DND-41 (cell line): ENCODE measurements at regions not wholly inside any gene's neighbourhood (a gene's known extent, or its start where the extent isn't known, plus 50 kb on each side); places are given as distances from the start of the nearest gene placed in this dataset.

Experiments used
- ATAC-seq: fragments of 200-7000 bp; cut with Tn5 transposase; 3 replicates; pipeline ENCODE4 v1.9.1; 2021; ENCODE audit warnings: low read depth; ENCODE audit not compliant: insufficient read depth
- DNase-seq: peaks from one replicate; pipeline ENCODE4 v3.0.0-alpha.2; 2020
- H2AFZ ChIP-seq: 2 replicates; pipeline ENCODE4 v1.6.0; 2012; ENCODE audit warnings: low read depth, low read length
- H3K27ac ChIP-seq: 2 replicates; pipeline ENCODE4 v1.5.1; 2012; ENCODE audit warnings: low read length, inconsistent platforms
- H3K27me3 ChIP-seq: fragments of 200-600 bp; sonication (generic); 2 replicates; pipeline ENCODE4 v1.6.0; 2012; ENCODE audit warnings: low read length, mild to moderate bottlenecking, inconsistent platforms; ENCODE audit not compliant: insufficient read depth, poor library complexity
- H3K36me3 ChIP-seq: 2 replicates; pipeline ENCODE4 v1.5.1; 2012; ENCODE audit warnings: low read length, inconsistent platforms; ENCODE audit not compliant: insufficient read depth
- H3K4me1 ChIP-seq: 2 replicates; pipeline ENCODE4 v1.5.1; 2012; ENCODE audit warnings: mild to moderate bottlenecking, low read length; ENCODE audit not compliant: insufficient read depth
- H3K4me2 ChIP-seq: 2 replicates; pipeline ENCODE4 v1.6.0; 2012; ENCODE audit warnings: mild to moderate bottlenecking, moderate library complexity, low read length, inconsistent platforms; ENCODE audit not compliant: insufficient read depth
- H3K4me3 ChIP-seq, 2 experiments: fragments of 200-600 bp in 1 of 2; shearing (Covaris generic) in 1 of 2; 2 replicates each; pipeline ENCODE4 v1.5.1; 2012 to 2016; ENCODE audit warnings: inconsistent platforms in 2 of 2, low read length in 2 of 2, mild to moderate bottlenecking in 2 of 2, low read depth in 1 of 2, moderate library complexity in 1 of 2
- H3K79me2 ChIP-seq: 2 replicates; pipeline ENCODE4 v1.6.0; 2012; ENCODE audit warnings: low read length, inconsistent platforms; ENCODE audit not compliant: insufficient read depth
- H3K9ac ChIP-seq: 2 replicates; pipeline ENCODE4 v1.6.0; 2012; ENCODE audit warnings: low read depth, mild to moderate bottlenecking, inconsistent platforms, low read length, moderate library complexity
- H3K9me3 ChIP-seq: 2 replicates; pipeline ENCODE4 v1.5.1; 2012; ENCODE audit warnings: low read length, moderate library complexity, mild to moderate bottlenecking, inconsistent platforms; ENCODE audit not compliant: insufficient read depth, severe bottlenecking
- H4K20me1 ChIP-seq: 2 replicates; pipeline ENCODE4 v1.6.0; 2012; ENCODE audit warnings: low read length; ENCODE audit not compliant: insufficient read depth
- EZH2 ChIP-seq: IDR thresholded peaks from 3 replicates; pipeline ENCODE4 v1.6.1; 2012; ENCODE audit warnings: borderline replicate concordance, low read depth, mild to moderate bottlenecking, moderate library complexity, low read length, inconsistent platforms; ENCODE audit not compliant: severe bottlenecking
- TF ChIP-seq, protein P1 (sequence below): IDR thresholded peaks from 2 replicates; pipeline ENCODE4 v1.5.1; 2012; ENCODE audit warnings: borderline replicate concordance, low read length, moderate library complexity, mild to moderate bottlenecking; ENCODE audit not compliant: poor library complexity, severe bottlenecking; ENCODE audit errors: extremely low read depth

DNA sequence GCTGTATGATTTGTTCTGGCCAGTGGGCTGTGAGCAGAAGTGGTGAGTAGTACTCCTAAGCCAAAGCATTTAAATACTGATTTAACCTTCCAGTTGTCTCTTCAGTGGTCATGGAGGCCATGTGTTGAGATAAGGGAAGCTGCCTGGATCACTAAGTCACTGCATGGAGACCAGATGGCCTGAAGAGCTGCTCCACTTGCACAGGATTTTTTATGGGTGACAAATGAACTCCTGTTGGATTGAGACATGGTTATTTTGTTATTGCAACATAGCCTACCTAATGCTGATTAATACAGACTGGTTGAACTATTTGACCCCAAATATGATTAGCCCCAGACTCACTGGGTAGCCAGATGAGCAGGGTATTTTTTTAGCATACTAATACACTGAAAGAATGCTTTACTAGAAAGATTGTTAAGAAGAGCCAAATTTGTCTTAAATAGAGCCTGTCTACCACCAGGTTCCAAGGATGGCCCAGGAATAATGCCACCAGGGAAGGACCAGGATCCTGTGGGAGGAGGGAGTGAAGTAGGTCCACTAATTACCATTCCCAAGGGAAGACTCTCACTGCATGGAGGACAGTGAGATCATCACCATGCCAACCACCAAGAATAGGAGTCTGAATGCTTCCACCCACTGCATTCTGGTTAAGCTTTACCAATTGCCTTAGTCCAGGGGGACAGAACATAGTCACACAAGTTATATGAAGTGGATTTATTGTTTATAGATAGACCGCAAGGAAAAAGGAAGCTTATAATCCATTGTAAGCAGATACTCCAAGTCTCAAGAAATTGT, 187.4 kb upstream of the IRX6 start:
- H3K36me3 ChIP-seq: no peaks in the 10 kb centered on the region
- TF ChIP-seq EZH2: no peak
- TF ChIP-seq, protein P1, sequence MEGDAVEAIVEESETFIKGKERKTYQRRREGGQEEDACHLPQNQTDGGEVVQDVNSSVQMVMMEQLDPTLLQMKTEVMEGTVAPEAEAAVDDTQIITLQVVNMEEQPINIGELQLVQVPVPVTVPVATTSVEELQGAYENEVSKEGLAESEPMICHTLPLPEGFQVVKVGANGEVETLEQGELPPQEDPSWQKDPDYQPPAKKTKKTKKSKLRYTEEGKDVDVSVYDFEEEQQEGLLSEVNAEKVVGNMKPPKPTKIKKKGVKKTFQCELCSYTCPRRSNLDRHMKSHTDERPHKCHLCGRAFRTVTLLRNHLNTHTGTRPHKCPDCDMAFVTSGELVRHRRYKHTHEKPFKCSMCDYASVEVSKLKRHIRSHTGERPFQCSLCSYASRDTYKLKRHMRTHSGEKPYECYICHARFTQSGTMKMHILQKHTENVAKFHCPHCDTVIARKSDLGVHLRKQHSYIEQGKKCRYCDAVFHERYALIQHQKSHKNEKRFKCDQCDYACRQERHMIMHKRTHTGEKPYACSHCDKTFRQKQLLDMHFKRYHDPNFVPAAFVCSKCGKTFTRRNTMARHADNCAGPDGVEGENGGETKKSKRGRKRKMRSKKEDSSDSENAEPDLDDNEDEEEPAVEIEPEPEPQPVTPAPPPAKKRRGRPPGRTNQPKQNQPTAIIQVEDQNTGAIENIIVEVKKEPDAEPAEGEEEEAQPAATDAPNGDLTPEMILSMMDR: no peak
- ATAC-seq (no peak), DNase-seq (no peak)
- H3K27ac ChIP-seq: no peak overlapping the region
- H3K4me1 ChIP-seq: no peaks in the 10 kb centered on the region
- no peaks in the 10 kb centered on the region for H4K20me1 ChIP-seq
- H3K9ac ChIP-seq: no peak overlapping the region
- H3K79me2 ChIP-seq: no peaks in the 10 kb centered on the region
- H3K4me2 ChIP-seq: no peak overlapping the region
- no peaks in the 10 kb centered on the region for H3K9me3 ChIP-seq
- H3K27me3 ChIP-seq: no peaks in the 10 kb centered on the region
- H2AFZ ChIP-seq: no peak overlapping the region
- no peak overlapping the region for H3K4me3 ChIP-seq

DNA sequence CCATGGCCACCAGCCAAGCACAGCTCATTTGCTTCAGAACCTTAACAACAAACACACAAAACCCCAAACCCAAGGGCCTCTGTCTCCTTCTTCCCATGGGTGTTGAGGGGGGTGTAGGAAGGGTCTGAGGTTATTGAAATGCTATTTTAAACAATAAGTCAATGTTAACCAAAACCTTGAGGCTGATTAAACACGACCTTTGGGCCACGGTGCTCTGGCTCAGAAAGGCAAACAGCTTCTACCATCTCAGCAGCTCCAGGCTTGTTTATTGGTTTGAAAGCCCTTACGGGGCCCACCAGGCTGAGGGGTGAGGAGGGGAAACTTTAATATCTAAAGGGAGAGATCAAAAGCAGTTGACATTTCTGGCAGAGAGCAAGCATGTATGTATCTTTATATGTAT, 185.7 kb upstream of the IRX6 start:
- Histone ChIP-seq H2AFZ (no peak overlapping the region), H3K36me3 (no peaks in the 10 kb centered on the region), H3K4me1 (no peaks in the 10 kb centered on the region), H3K9ac (no peak overlapping the region), H3K27me3 (no peaks in the 10 kb centered on the region), H3K4me3 (no peak overlapping the region), H3K9me3 (no peaks in the 10 kb centered on the region), H3K79me2 (no peaks in the 10 kb centered on the region), H3K4me2 (no peak overlapping the region), H3K27ac (no peak overlapping the region), H4K20me1 (no peaks in the 10 kb centered on the region)
- DNase-seq: no peak
- ATAC-seq: no peak
- no peak for TF ChIP-seq EZH2
- TF ChIP-seq, protein P1: no peak

DNA sequence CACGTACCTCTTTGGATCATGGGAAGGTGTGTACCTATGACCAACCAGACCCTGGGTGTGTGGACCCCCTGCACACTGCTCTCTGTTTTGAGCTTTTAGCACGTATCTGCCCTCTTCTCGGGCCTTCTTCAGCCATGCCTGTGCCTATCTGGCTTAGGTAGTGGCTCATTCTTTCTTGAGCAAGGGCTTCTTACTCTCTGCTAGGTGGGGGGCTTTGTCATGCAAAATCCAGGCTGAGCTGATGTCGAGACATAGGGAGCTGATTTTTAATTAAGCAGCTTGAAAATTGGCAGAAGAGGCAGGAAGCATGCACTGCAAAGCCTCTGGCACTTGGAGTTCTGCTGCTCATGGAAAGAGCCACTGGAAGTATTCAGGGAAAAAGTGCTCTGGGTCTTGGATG, 181.6 kb upstream of the IRX6 start:
- Histone ChIP-seq H3K9ac (no peak overlapping the region), H3K27ac (no peak overlapping the region), H3K36me3 (no peaks in the 10 kb centered on the region), H3K9me3 (no peaks in the 10 kb centered on the region), H3K4me3 (no peak overlapping the region), H3K4me1 (peaks cover 24% of the 10 kb centered on the region), H3K4me2 (no peak overlapping the region), H3K27me3 (no peaks in the 10 kb centered on the region), H3K79me2 (no peaks in the 10 kb centered on the region), H2AFZ (no peak overlapping the region), H4K20me1 (no peaks in the 10 kb centered on the region)
- TF ChIP-seq EZH2: no peak
- TF ChIP-seq, protein P1: no peak
- ATAC-seq: no peak
- DNase-seq: no peak
